ENCODE measurements at regions not wholly inside any gene's neighbourhood (a gene's known extent, or its start where the extent isn't known, plus 50 kb on each side); places are given as distances from the start of the nearest gene placed in this dataset.

GRCh38 chr4:63817196-63817865, 591.9 kb downstream of the TECRL start:
- no peak for DNase-seq
- H3K4me1 ChIP-seq = no peaks in the 10 kb centered on the region
- H3K4me3 ChIP-seq = no peak overlapping the region
- no peak overlapping the region for H3K27ac ChIP-seq
- intact Hi-C loops (cut with DNase I; ENCODE audit: low total_unique reads) (no loop called here), in situ Hi-C loops (cut with MboI; ENCODE audit: low pct_ligation_motif_present in 1 of 4, low pct_unique_long_range_greater_than_20kb in 1 of 4, low sequenced_read_pairs in 3 of 4) (no loop called here)
- TF ChIP-seq EP300 (IDR thresholded peaks at IDR 0.05; ENCODE audit: low read depth) (no peak), POLR2A (IDR thresholded peaks at IDR 0.05) (no peak), CTCF (IDR thresholded peaks at IDR 0.05) (no peak), POLR2AphosphoS5 (IDR thresholded peaks at IDR 0.05) (no peak)
- no peaks in the 10 kb centered on the region for H3K9me3 ChIP-seq
- no peaks in the 10 kb centered on the region for H3K27me3 ChIP-seq
- WGBS, 2 donors (ENCODE audit: low coverage in 1 of 2) = 80 to 82% methylated on average over 10 to 11 of the region's 11 CpGs
- H3K36me3 ChIP-seq = no peaks in the 10 kb centered on the region

GRCh38 chr4:63814171-63814964, 594.9 kb downstream of the TECRL start:
- H3K4me3 ChIP-seq = no peak overlapping the region
- no peaks in the 10 kb centered on the region for H3K36me3 ChIP-seq
- no peaks in the 10 kb centered on the region for H3K4me1 ChIP-seq
- in situ Hi-C loops (cut with MboI; ENCODE audit: low pct_ligation_motif_present in 1 of 4, low pct_unique_long_range_greater_than_20kb in 1 of 4, low sequenced_read_pairs in 3 of 4) (no loop called here), intact Hi-C loops (cut with DNase I; ENCODE audit: low total_unique reads) (no loop called here)
- H3K27ac ChIP-seq = no peak overlapping the region
- TF ChIP-seq EP300 (IDR thresholded peaks at IDR 0.05; ENCODE audit: low read depth) = no peak
- no peak for TF ChIP-seq CTCF (IDR thresholded peaks at IDR 0.05)
- no peak for TF ChIP-seq POLR2AphosphoS5 (IDR thresholded peaks at IDR 0.05)
- TF ChIP-seq POLR2A (IDR thresholded peaks at IDR 0.05) = no peak
- H3K9me3 ChIP-seq = no peaks in the 10 kb centered on the region
- 85 to 90% methylated on average over 2 to 4 of the region's 4 CpGs for WGBS, 2 donors (ENCODE audit: low coverage in 1 of 2)
- no peak for DNase-seq
- H3K27me3 ChIP-seq = no peaks in the 10 kb centered on the region

GRCh38 chr4:63799166-63799565, 610.1 kb downstream of the TECRL start:
- in situ Hi-C loops (cut with MboI; ENCODE audit: low pct_ligation_motif_present in 1 of 4, low pct_unique_long_range_greater_than_20kb in 1 of 4, low sequenced_read_pairs in 3 of 4) = no loop called here
- no peak for DNase-seq
- Histone ChIP-seq H3K4me3 (no peak overlapping the region), H3K36me3 (no peaks in the 10 kb centered on the region), H3K27me3 (no peaks in the 10 kb centered on the region), H3K9me3 (no peaks in the 10 kb centered on the region), H3K4me1 (no peaks in the 10 kb centered on the region), H3K27ac (no peak overlapping the region)
- no peak for TF ChIP-seq CTCF (IDR thresholded peaks at IDR 0.05)
- no peak for TF ChIP-seq POLR2AphosphoS5 (IDR thresholded peaks at IDR 0.05)
- TF ChIP-seq POLR2A (IDR thresholded peaks at IDR 0.05) = no peak
- no peak for TF ChIP-seq EP300 (IDR thresholded peaks at IDR 0.05; ENCODE audit: low read depth)
- intact Hi-C loops (cut with DNase I; ENCODE audit: low total_unique reads) = no loop called here
- 70 to 86% methylated on average over 2 of the region's 2 CpGs for WGBS, 2 donors (ENCODE audit: low coverage in 1 of 2)

GRCh38 chr4:63795301-63795700, 613.9 kb downstream of the TECRL start:
- TF ChIP-seq POLR2AphosphoS5 (IDR thresholded peaks at IDR 0.05) (no peak), EP300 (IDR thresholded peaks at IDR 0.05; ENCODE audit: low read depth) (no peak), CTCF (IDR thresholded peaks at IDR 0.05) (no peak)
- 58 to 61% methylated on average over 2 of the region's 2 CpGs for WGBS, 2 donors (ENCODE audit: low coverage in 1 of 2)
- H3K4me1 ChIP-seq = no peaks in the 10 kb centered on the region
- H3K36me3 ChIP-seq = no peaks in the 10 kb centered on the region
- H3K27me3 ChIP-seq = no peaks in the 10 kb centered on the region
- no peak overlapping the region for H3K4me3 ChIP-seq
- no peak overlapping the region for H3K27ac ChIP-seq
- H3K9me3 ChIP-seq = no peaks in the 10 kb centered on the region
- DNase-seq = no peak
- in situ Hi-C loops (cut with MboI; ENCODE audit: low pct_ligation_motif_present in 1 of 4, low pct_unique_long_range_greater_than_20kb in 1 of 4, low sequenced_read_pairs in 3 of 4) = no loop called here
- intact Hi-C loops (cut with DNase I; ENCODE audit: low total_unique reads) = no loop called here
